Lower lobe of right lung (tissue), 2 donors: ENCODE measurements at regions not wholly inside any gene's neighbourhood (a gene's known extent, or its start where the extent isn't known, plus 50 kb on each side); places are given as distances from the start of the nearest gene placed in this dataset.
"Not testable (repeated sequence)": the region's sequence is repeated elsewhere in the genome, so short reads cannot be mapped to it uniquely, and the experiment has no call there.

Experiments used
- ATAC-seq, 2 donors: fragments of 200-7000 bp; cut with Tn5 transposase; one replicate each; pipeline ENCODE4 v1.9.1; 2020 to 2022; ENCODE audit warnings: mild to moderate bottlenecking in 2 of 2, moderate library complexity in 2 of 2
- DNase-seq: peaks from one replicate; pipeline ENCODE4 v3.0.0-alpha.2; 2020
- H3K27ac ChIP-seq: fragments of 200-600 bp; one replicate; pipeline ENCODE4 v1.8.0; 2022
- H3K27me3 ChIP-seq: fragments of 200-600 bp; one replicate; pipeline ENCODE4 v1.8.0; 2022; ENCODE audit warnings: low read depth
- H3K36me3 ChIP-seq: fragments of 200-600 bp; one replicate; pipeline ENCODE4 v1.8.0; 2022; ENCODE audit warnings: mild to moderate bottlenecking
- H3K4me1 ChIP-seq: fragments of 200-600 bp; one replicate; pipeline ENCODE4 v1.8.0; 2022
- H3K4me3 ChIP-seq: fragments of 200-600 bp; one replicate; pipeline ENCODE4 v1.8.0; 2022; ENCODE audit warnings: mild to moderate bottlenecking
- H3K9me3 ChIP-seq: fragments of 200-600 bp; one replicate; pipeline ENCODE4 v1.8.0; 2022
- CTCF ChIP-seq: fragments of 200-600 bp; IDR thresholded peaks from one replicate; pipeline ENCODE4 v1.8.0; 2022; ENCODE audit warnings: antibody characterized with exemption, mild to moderate bottlenecking
- intact Hi-C: fragments of 100-400 bp; cut with DNase I; formaldehyde crosslinking; loops from one replicate; pipeline ENCODE4 v1.11.0; 2022
- donor health status: DM: no; HTN: yes; CAD: no; lungs with severe emphysema.

GRCh38 chr2:8249141-8249540, 432.7 kb upstream of the ID2 start:
- Histone ChIP-seq H3K27ac (no peak overlapping the region), H3K4me3 (no peak overlapping the region), H3K9me3 (peaks cover 3% of the 10 kb centered on the region), H3K36me3 (no peaks in the 10 kb centered on the region), H3K27me3 (no peaks in the 10 kb centered on the region), H3K4me1 (no peaks in the 10 kb centered on the region)
- TF ChIP-seq CTCF, result no peak
- no peak for DNase-seq
- ATAC-seq, result no peak
- intact Hi-C loops, result no loop called here

GRCh38 chr2:8249769-8250168, 432.1 kb upstream of the ID2 start:
- ATAC-seq (no peak), DNase-seq (no peak)
- Histone ChIP-seq H3K4me3 (no peak overlapping the region), H3K27ac (no peak overlapping the region), H3K27me3 (no peaks in the 10 kb centered on the region), H3K36me3 (no peaks in the 10 kb centered on the region), H3K9me3 (no peaks in the 10 kb centered on the region), H3K4me1 (no peaks in the 10 kb centered on the region)
- intact Hi-C loops, result no loop called here
- no peak for TF ChIP-seq CTCF

- H3K4me1 ChIP-seq, DNase-seq, H3K27ac ChIP-seq, H3K9me3 ChIP-seq, intact Hi-C loops, H3K36me3 ChIP-seq, ATAC-seq, H3K4me3 ChIP-seq, H3K27me3 ChIP-seq: not testable (repeated sequence)
Measured at GRCh38 chr2:8250290-8250689, 431.6 kb upstream of the ID2 start.

GRCh38 chr2:8251291-8251690, 430.6 kb upstream of the ID2 start:
- H3K4me3 ChIP-seq, result no peak overlapping the region
- ATAC-seq (no peak), DNase-seq (no peak)
- no peaks in the 10 kb centered on the region for H3K9me3 ChIP-seq
- intact Hi-C loops, result no loop called here
- no peaks in the 10 kb centered on the region for H3K36me3 ChIP-seq
- no peak overlapping the region for H3K27ac ChIP-seq
- no peaks in the 10 kb centered on the region for H3K27me3 ChIP-seq
- H3K4me1 ChIP-seq, result no peaks in the 10 kb centered on the region
- TF ChIP-seq CTCF, result no peak

- H3K4me3 ChIP-seq, result no peak overlapping the region
- no peaks in the 10 kb centered on the region for H3K4me1 ChIP-seq
- intact Hi-C loops, result no loop called here
- H3K36me3 ChIP-seq, result no peaks in the 10 kb centered on the region
- no peaks in the 10 kb centered on the region for H3K27me3 ChIP-seq
- ATAC-seq, result no peak
- DNase-seq, result no peak
- no peak overlapping the region for H3K27ac ChIP-seq
- no peaks in the 10 kb centered on the region for H3K9me3 ChIP-seq
- no peak for TF ChIP-seq CTCF
Measured at GRCh38 chr2:8251856-8252255, 430.0 kb upstream of the ID2 start.

- Histone ChIP-seq H3K4me1 (no peaks in the 10 kb centered on the region), H3K36me3 (no peaks in the 10 kb centered on the region), H3K4me3 (no peak overlapping the region), H3K27ac (no peak overlapping the region), H3K27me3 (no peaks in the 10 kb centered on the region), H3K9me3 (no peaks in the 10 kb centered on the region)
- TF ChIP-seq CTCF, result no peak
- intact Hi-C loops, result no loop called here
- ATAC-seq (no peak), DNase-seq (no peak)
Measured at GRCh38 chr2:8252997-8253694, 428.7 kb upstream of the ID2 start.
